Esophagus squamous epithelium (tissue), 4 donors: ENCODE measurements at regions not wholly inside any gene's neighbourhood (a gene's known extent, or its start where the extent isn't known, plus 50 kb on each side); places are given as distances from the start of the nearest gene placed in this dataset.

ENCODE experiments used
- POLR2A ChIP-seq, 4 donors: fragments of 450-650 bp; IDR thresholded peaks; one replicate each; pipeline ENCODE4 v1.6.1; 2017; ENCODE audit warnings: antibody characterized with exemption in 4 of 4, mild to moderate bottlenecking in 4 of 4, moderate library complexity in 3 of 4
- TF ChIP-seq, protein P1 (sequence below), 6 experiments: fragments of 450-650 bp in 4 of 6; fragments of 200-600 bp in 2 of 6; sonication (generic) in 2 of 6; IDR thresholded peaks; one replicate each; pipeline ENCODE4 v1.5.1; 2016 to 2019; ENCODE audit warnings: antibody characterized with exemption in 6 of 6, mild to moderate bottlenecking in 4 of 6, moderate library complexity in 4 of 6

GRCh38 chr14:104264495-104265265 lies 126.3 kb downstream of the KIF26A start:
- TF ChIP-seq, protein P1, sequence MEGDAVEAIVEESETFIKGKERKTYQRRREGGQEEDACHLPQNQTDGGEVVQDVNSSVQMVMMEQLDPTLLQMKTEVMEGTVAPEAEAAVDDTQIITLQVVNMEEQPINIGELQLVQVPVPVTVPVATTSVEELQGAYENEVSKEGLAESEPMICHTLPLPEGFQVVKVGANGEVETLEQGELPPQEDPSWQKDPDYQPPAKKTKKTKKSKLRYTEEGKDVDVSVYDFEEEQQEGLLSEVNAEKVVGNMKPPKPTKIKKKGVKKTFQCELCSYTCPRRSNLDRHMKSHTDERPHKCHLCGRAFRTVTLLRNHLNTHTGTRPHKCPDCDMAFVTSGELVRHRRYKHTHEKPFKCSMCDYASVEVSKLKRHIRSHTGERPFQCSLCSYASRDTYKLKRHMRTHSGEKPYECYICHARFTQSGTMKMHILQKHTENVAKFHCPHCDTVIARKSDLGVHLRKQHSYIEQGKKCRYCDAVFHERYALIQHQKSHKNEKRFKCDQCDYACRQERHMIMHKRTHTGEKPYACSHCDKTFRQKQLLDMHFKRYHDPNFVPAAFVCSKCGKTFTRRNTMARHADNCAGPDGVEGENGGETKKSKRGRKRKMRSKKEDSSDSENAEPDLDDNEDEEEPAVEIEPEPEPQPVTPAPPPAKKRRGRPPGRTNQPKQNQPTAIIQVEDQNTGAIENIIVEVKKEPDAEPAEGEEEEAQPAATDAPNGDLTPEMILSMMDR (IDR thresholded peaks at IDR 0.05), result no peak
- no peak for TF ChIP-seq POLR2A (IDR thresholded peaks at IDR 0.05)
